MCF 10A (cell line): ENCODE measurements at regions not wholly inside any gene's neighbourhood (a gene's known extent, or its start where the extent isn't known, plus 50 kb on each side); places are given as distances from the start of the nearest gene placed in this dataset.
"Not testable (repeated sequence)": the region's sequence is repeated elsewhere in the genome, so short reads cannot be mapped to it uniquely, and the experiment has no call there.

Experiments used
- BruUV-seq: library from RNA; stranded (reverse); fragments of 400-500 nt; replicated peaks from 2 replicates; lab custom pipeline; 2021; lab: Mats Ljungman, UMichigan
- CTCF ChIA-PET: fragments of 300-600 bp; sonication (Branson Sonifier 250); formaldehyde crosslinking; extraction: SDS; loops from one replicate; lab custom pipeline; 2021; ENCODE audit warnings: antibody characterized with exemption, inconsistent platforms; lab: Yijun Ruan, JAX
- POLR2A ChIA-PET: fragments of 300-600, 350-650 bp; sonication (Branson Sonifier 250); formaldehyde crosslinking; extraction: SDS; loops from one replicate; lab custom pipeline; 2020; ENCODE audit warnings: antibody characterized with exemption, inconsistent platforms; lab: Yijun Ruan, JAX
- DNase-seq: peaks from one replicate; pipeline ENCODE4 v3.0.0-alpha.2; 2018; ENCODE audit not compliant: unreplicated experiment
- H3K27ac Mint-ChIP-seq: one replicate; pipeline ENCODE4 v1.8.0; 2022; ENCODE audit warnings: mild to moderate bottlenecking, low read depth, mixed read lengths; ENCODE audit not compliant: unreplicated experiment
- H3K27me3 Mint-ChIP-seq: one replicate; pipeline ENCODE4 v1.8.0; 2022; ENCODE audit warnings: mixed read lengths; ENCODE audit not compliant: insufficient read depth, unreplicated experiment
- H3K36me3 Mint-ChIP-seq: one replicate; pipeline ENCODE4 v1.8.0; 2022; ENCODE audit warnings: mild to moderate bottlenecking, moderate library complexity, mixed read lengths; ENCODE audit not compliant: insufficient read depth, unreplicated experiment
- H3K4me1 Mint-ChIP-seq: one replicate; pipeline ENCODE4 v1.8.0; 2022; ENCODE audit warnings: mixed read lengths; ENCODE audit not compliant: insufficient read depth, unreplicated experiment
- H3K4me3 Mint-ChIP-seq: one replicate; pipeline ENCODE4 v1.8.0; 2022; ENCODE audit warnings: mild to moderate bottlenecking, moderate library complexity, mixed read lengths; ENCODE audit not compliant: unreplicated experiment
- H3K9me3 Mint-ChIP-seq: one replicate; pipeline ENCODE4 v1.8.0; 2022; ENCODE audit warnings: mixed read lengths; ENCODE audit not compliant: unreplicated experiment
- intact Hi-C: fragments of 100-400 bp; cut with micrococcal nuclease; formaldehyde crosslinking; loops from 2 replicates; pipeline ENCODE4 v1.14.1; 2022
- TF ChIP-seq, protein P1 (sequence below): fragments of 200-600 bp; IDR thresholded peaks from one replicate; pipeline ENCODE4 v1.8.0; 2022; ENCODE audit warnings: antibody characterized with exemption, mild to moderate bottlenecking; ENCODE audit not compliant: unreplicated experiment

DNA sequence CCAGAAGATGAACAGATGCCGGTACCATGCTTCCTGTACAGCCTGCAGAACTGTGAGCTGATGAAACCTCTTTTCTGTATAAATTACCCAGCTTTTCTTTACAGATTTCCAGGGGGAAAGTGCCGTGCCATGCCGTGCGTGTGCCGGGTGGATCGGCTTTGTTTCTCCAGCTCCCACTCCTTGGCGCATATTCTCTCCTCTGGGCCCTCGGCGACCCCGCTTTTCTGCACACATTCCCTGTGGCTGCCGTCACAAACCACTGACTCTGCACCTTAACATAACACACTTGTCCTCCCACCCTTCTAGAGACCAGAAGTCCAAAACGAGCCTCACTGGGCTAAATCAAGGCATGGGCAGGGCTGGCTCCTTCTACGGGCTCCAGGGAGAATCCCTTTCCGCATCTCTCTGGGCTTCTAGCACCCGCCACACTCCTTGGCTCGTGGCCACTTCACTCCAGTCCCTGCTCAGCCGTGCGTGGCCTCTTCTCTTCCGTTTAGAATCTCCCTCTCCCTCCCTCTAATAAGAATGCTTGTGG is 164.9 kb downstream of the C16orf95 start:
- no peaks in the 10 kb centered on the region for H3K27me3 Mint-ChIP-seq
- H3K9me3 Mint-ChIP-seq: no peaks in the 10 kb centered on the region
- BruUV-seq: no TSS peak
- TF ChIP-seq, protein P1, sequence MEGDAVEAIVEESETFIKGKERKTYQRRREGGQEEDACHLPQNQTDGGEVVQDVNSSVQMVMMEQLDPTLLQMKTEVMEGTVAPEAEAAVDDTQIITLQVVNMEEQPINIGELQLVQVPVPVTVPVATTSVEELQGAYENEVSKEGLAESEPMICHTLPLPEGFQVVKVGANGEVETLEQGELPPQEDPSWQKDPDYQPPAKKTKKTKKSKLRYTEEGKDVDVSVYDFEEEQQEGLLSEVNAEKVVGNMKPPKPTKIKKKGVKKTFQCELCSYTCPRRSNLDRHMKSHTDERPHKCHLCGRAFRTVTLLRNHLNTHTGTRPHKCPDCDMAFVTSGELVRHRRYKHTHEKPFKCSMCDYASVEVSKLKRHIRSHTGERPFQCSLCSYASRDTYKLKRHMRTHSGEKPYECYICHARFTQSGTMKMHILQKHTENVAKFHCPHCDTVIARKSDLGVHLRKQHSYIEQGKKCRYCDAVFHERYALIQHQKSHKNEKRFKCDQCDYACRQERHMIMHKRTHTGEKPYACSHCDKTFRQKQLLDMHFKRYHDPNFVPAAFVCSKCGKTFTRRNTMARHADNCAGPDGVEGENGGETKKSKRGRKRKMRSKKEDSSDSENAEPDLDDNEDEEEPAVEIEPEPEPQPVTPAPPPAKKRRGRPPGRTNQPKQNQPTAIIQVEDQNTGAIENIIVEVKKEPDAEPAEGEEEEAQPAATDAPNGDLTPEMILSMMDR: no peak
- H3K27ac Mint-ChIP-seq: no peak overlapping the region
- ChIA-PET CTCF (no interaction called here), POLR2A (no interaction called here)
- intact Hi-C loops: no loop called here
- H3K36me3 Mint-ChIP-seq: no peaks in the 10 kb centered on the region
- no peak for DNase-seq
- no peak overlapping the region for H3K4me3 Mint-ChIP-seq
- peaks cover 12% of the 10 kb centered on the region for H3K4me1 Mint-ChIP-seq

DNA sequence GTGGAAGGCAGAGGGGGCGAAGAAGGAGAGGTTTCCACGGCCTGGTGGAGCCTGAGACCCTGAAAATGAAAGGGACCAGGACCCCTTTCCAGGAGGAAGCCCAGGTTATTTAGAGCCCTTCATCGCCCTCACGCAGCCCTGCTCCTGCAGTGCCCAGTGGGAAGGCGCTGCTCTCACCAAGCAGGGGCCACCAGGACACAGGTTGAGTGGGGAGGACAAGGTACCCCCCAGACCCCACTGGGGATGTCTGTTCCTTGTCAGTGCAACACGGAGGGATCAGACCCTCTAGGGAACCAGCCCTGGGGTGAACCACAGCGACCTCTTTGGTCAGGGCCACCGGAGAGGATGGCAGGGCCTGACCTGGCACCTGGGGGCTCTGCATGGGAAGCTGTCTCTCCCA is 163.9 kb downstream of the C16orf95 start:
- TF ChIP-seq, protein P1: no peak
- H3K4me1 Mint-ChIP-seq: peaks cover 10% of the 10 kb centered on the region
- no peak for DNase-seq
- no peak overlapping the region for H3K27ac Mint-ChIP-seq
- H3K4me3 Mint-ChIP-seq: no peak overlapping the region
- intact Hi-C loops: no loop called here
- ChIA-PET POLR2A (no interaction called here), CTCF (interaction anchor here (0.6 kb wide), 2 partner anchors 532 to 548 kb away, joined by 3 to 6 read pairs; no protein-coding TSS in a partner anchor)
- H3K27me3 Mint-ChIP-seq: no peaks in the 10 kb centered on the region
- H3K36me3 Mint-ChIP-seq: no peaks in the 10 kb centered on the region
- no TSS peak for BruUV-seq
- H3K9me3 Mint-ChIP-seq: no peaks in the 10 kb centered on the region

DNA sequence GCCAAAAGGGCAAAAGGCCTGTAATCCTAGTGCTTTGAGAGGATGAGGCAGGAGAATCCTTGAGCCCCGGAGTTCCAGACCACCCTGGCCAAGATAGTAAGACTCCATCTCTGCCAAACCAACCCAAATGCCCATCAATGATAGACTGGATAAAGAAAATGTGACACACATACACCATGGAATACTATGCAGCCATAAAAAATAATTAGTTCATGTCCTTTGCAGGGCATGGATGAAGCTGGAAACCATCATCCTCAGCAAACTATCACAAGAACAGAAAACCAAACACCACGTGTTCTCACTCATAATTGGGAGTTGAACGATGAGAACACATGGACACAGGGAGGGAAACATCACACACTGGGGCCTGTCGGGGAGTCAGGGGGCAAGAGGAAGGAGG is 161.9 kb downstream of the C16orf95 start:
- POLR2A ChIA-PET, BruUV-seq, H3K27ac Mint-ChIP-seq, DNase-seq, intact Hi-C loops, H3K27me3 Mint-ChIP-seq, H3K9me3 Mint-ChIP-seq, H3K4me1 Mint-ChIP-seq, H3K36me3 Mint-ChIP-seq, H3K4me3 Mint-ChIP-seq: not testable (repeated sequence)
- CTCF ChIA-PET: interaction anchor here (0.6 kb wide), 1 partner anchor 92 kb away, joined by 4 read pairs; no protein-coding TSS in a partner anchor

DNA sequence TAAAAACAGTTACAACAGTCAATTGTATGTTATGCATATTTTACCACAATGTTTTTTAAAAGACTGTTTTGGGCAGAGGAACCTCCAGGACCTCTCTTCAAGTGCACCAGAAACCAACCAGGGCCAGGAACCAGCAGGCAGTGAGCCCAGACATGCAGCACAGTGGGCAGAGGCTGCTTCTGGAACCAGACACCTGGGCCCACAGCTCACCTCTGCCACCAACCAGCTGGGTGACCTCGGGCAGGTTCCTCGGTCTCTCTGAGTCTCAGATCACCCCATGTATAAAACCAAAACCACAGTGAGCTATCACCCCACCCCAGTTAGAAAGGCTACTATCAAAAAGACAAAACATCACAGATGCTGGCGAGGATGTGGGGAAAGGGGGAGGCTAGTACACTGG is 161.0 kb downstream of the C16orf95 start:
- H3K36me3 Mint-ChIP-seq: no peaks in the 10 kb centered on the region
- H3K4me1 Mint-ChIP-seq: peaks cover 14% of the 10 kb centered on the region
- intact Hi-C loops: no loop called here
- ChIA-PET CTCF (interaction anchor here (0.6 kb wide), 1 partner anchor 261 kb away, joined by 3 read pairs; no protein-coding TSS in a partner anchor), POLR2A (no interaction called here)
- no peaks in the 10 kb centered on the region for H3K9me3 Mint-ChIP-seq
- no peak for DNase-seq
- no peaks in the 10 kb centered on the region for H3K27me3 Mint-ChIP-seq
- TF ChIP-seq, protein P1: no peak
- H3K27ac Mint-ChIP-seq: no peak overlapping the region
- BruUV-seq: no TSS peak
- H3K4me3 Mint-ChIP-seq: no peak overlapping the region
